ENCODE measurements at regions not wholly inside any gene's neighbourhood (a gene's known extent, or its start where the extent isn't known, plus 50 kb on each side); places are given as distances from the start of the nearest gene placed in this dataset.

- DNase-seq = no peak
Observed at GRCh38 chr6:84521511-84521910, 242.9 kb downstream of the TBX18 start.

- no peak for DNase-seq
Observed at GRCh38 chr6:84517741-84518530, 246.5 kb downstream of the TBX18 start.

DNA sequence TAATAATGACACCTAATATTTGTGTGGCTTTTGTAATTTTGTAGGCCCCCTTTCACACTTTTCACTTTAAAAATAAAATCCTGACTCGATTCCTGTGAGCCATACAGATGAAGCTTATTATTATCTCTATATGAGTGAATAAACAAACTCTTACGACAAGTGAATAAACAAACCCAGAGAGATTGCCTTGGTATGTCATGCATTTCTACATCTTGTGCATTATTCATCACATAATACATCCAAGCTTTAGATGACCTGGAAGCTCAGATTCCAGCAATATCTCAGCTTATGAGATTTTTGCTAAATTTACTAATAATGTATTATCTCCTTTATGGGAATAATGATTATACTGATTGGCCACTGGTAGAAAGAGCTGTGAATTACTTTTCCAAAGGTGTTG, 248.2 kb downstream of the TBX18 start:
- DNase-seq = no peak

DNA sequence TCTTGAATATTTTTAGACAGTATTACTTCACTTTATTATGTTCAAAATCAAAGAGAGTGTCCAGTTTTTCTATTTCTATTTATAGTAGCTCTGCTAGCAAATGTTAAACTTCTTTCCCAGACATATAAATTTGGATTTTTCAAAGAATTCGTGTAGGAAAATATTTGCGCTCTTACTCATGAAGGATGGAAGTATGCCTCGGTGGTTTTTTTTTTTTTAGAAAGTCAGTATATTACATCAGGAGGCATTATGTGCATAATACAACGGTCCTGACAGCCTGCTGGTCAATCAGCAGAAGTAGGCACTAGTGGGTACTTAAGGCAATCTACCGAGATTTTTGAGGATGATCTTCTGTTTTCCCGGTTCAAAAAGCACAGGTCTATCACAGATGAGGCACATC, 249.3 kb downstream of the TBX18 start:
- DNase-seq = no peak

GRCh38 chr6:84514089-84514971, 250.1 kb downstream of the TBX18 start:
- DNase-seq = no peak

- DNase-seq = no peak
Observed at GRCh38 chr6:84512391-84512790, 252.0 kb downstream of the TBX18 start.

- DNase-seq = no peak
Observed at GRCh38 chr6:84511929-84512328, 252.5 kb downstream of the TBX18 start.

DNA sequence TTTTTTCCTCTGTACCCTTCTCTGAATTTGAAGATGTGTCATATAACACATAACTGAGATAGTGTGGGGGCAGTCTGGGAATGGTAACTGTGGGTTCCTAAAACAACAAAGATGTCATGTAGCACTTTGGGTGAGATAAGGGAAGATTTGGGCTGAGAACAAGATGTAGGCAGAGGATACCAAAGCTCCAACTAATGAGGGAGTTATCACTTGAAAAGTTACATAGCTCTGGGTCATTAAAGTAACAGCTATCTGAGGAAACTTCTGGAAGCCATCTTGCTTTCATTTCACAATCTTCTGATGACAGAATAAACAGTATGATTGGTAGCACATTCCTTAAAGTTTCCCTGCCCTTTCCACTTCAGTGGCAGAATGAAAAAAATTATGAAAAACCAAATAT, 255.4 kb downstream of the TBX18 start:
- no peak for DNase-seq

GRCh38 chr6:84508334-84508733, 256.1 kb downstream of the TBX18 start:
- no peak for DNase-seq

- no peak for DNase-seq
Observed at GRCh38 chr6:84504025-84504424, 260.4 kb downstream of the TBX18 start.

- no peak for DNase-seq
Observed at GRCh38 chr6:84501315-84501714, 263.1 kb downstream of the TBX18 start.

DNA sequence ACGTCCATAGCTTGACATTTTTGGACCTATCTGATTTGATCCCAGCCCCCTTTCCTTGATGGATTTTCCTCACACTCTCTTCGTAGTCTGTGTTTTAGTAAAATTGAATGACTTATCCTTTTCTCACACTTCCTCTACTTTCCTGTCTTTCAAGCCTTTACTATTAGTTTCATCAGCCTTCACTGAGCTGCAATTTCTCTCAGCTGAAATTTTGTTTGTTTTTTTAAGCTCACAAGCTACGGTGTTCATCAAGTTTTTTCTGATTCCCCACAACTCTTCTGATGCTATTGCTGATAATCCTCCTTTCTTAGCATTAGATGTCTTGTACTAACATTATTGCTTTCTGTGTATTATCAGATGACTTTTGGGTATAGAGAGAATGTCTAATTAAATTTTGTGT, 263.7 kb downstream of the TBX18 start:
- no peak for DNase-seq

GRCh38 chr6:84498905-84499304, 265.5 kb downstream of the TBX18 start:
- DNase-seq = no peak

DNA sequence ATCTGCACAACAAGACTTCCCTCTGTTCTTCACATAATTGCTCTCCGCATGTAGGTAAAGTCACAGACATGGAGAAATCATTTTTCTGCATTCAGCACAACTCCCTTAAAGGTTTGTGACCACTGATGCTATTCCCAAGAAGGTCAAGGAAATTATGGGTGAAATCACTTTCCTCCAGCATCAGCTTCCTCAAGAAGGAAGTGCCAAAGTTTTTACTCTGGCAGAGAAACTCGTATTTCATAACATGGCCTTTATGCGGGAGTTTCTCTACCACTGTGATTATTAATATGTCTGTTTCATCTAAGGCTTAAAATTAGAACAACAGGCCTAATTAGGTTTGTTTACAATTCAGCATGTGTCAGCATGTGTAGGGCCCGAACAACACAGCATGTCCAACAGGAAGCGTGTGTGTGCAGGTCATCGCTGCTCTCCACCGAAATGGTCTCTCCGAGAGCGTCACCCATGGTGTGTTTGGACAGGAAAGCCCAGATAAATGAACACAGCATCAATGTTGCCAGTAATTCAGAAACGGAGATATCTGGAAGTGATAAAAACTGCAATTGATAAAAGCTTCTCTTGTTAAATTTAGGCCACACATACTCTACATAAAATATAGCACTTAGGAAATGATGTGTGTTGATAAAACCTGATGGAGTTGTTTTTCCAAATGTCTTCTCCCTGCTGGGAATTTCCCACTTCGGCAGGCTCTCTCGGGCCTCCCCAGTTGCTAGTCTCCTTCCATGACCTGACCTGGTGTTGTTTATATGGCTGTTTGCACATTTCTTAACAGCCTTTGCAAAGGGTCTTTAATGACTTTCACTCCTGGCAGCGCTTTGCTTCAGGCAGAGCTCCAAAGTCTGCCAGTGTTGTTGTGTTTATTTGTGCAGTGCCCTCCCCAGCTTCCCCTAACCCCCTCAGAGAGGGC, 265.1 kb upstream of the CEP162 start:
- no peak for DNase-seq

DNA sequence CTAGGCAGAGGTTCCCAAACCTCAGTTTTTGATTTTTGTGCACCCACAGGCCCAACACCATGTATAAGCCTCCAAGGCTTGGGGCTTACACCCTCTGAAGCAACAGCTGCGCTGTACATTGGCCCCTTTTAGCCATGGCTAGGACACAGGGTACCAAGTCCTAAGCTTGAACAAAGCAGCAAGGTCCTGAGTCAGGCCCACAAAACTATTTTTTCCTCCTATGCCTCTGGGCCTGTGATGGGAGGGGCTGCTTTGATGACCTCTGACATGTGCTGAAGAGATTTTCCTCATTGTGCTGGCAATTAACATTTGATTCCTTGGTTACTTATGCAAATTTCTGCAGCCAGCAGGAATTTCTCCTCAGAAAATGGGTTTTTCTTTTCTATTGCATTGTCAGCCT, 262.2 kb upstream of the CEP162 start:
- no peak for DNase-seq

GRCh38 chr6:84486526-84486925, 259.1 kb upstream of the CEP162 start:
- no peak for DNase-seq

- DNase-seq = no peak
Observed at GRCh38 chr6:84469144-84469543, 241.7 kb upstream of the CEP162 start.

- DNase-seq = no peak
Observed at GRCh38 chr6:84467296-84467695, 239.9 kb upstream of the CEP162 start.

- peak in 1 of 2 experiments; percentile 9 for DNase-seq
Observed at GRCh38 chr6:84466511-84466910, 239.1 kb upstream of the CEP162 start.

DNA sequence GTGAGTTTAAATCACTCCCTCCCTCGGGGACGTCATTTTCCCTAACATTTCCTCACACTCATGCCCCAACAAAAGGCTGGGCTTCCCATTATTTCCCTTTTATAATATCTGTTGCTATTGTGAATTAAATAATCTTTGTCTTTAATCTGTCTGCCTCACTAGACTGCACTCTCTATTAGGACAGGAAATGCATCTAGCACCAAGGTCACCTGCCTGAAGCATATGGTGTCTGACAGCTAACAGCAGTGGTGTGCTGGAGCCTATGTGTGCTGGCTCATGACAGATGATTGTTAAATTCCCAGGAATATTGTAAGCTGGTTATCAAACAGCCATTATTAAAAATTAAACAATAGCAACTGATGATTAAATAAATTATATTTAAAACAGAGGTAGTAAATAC, 237.0 kb upstream of the CEP162 start:
- no peak for DNase-seq

- no peak for DNase-seq
Observed at GRCh38 chr6:84462698-84463097, 235.3 kb upstream of the CEP162 start.

DNA sequence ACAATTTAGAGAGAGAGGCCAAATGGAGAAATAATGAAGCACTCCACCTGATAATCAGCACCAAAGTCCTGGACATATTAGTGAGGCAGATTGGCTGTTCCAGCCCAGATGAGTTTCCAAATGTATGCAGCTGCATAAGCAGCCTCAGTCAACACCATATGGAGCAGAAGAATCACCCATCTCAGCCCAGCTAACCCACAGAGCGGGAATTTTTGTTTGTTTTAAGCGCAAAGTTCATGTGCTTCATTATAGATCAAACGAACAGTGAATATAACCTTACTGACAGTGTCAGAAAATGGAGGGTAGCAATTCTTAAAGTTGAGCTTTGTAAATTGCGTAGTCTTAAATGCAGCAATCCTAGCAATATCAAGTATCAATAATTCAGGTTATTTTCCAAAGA, 234.0 kb upstream of the CEP162 start:
- DNase-seq = no peak

GRCh38 chr6:84460491-84460890, 233.0 kb upstream of the CEP162 start:
- no peak for DNase-seq
